ENCODE measurements at regions not wholly inside any gene's neighbourhood (a gene's known extent, or its start where the extent isn't known, plus 50 kb on each side); places are given as distances from the start of the nearest gene placed in this dataset.

DNA sequence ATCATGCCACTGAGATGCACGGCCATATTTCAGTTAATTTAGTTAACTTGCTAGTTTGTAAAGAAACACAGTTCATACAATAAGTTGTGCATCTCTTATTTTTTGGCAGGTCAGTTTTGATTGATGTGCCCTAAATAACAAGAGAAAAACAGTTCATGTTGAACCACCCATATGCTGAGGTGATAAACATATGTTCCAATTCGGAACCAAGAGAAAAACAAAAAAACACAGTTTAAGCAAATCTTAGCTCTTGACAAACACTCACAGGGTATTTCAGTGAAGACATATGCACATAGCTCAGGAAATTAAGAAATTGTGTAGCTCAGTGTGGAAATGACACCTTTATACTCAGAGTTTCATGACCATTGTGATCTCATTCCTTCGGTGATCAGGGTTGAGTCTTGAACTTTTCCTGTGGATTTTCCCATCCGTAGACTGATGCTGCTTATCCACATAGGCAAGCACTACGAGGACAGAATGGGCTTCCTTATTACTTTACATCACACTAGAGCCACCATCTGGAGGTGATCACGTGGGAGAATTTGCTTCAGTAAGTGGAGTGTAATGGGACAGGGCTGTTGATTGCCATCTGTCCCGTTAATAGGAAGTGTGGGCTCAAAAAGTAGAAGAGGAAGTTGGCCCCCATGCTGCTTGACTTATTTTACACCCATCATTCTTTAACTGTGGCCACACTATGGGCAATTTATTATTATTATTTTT is 773.0 kb downstream of the MTRR start:
- DNase-seq (ENCODE audit: low read depth): no peak

GRCh38 chr5:8644377-8644776 is 775.4 kb downstream of the MTRR start:
- DNase-seq (ENCODE audit: low read depth): no peak

- DNase-seq (ENCODE audit: low read depth): no peak
These were observed 778.2 kb downstream of the MTRR start for GRCh38 chr5:8647111-8647510.

GRCh38 chr5:8650186-8650585 is 781.2 kb downstream of the MTRR start:
- peak; percentile 0 for DNase-seq (ENCODE audit: low read depth)

DNA sequence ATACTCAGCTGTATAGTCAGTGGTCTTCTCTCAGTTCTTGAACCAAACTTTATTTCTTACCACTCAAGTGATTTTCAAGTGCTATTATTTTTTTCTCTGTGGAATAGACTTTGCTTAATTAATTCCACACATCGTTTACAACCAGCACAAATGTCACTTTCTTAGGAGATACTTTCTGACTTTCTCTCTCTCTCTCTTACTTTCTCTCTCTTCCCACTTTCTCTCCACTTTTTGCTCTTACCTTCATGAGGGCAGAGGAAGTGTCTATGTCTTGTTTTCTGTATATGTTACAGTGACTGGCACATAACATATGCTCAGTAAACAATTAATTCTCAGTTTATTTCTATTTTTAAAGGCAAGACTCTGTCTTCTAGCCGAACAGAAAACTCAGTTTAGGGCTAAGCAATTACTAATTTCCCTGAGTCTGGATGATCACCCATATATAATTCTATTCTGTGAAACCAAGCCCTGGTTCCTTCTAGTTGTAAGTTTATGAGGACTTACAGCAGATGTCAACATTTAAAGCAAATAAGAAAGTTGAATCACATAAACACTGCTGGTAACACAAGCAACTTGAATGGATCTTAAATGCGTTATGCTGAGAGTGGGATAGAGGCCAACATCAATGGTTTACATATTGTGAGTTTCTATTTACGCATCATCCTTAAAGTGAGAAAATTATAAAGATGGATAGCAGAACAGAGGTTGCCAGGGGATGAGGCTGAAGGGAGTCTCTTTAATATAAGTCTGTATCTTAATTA is 791.4 kb downstream of the MTRR start:
- no peak for DNase-seq (ENCODE audit: low read depth)

GRCh38 chr5:8663374-8663773 is 794.4 kb downstream of the MTRR start:
- DNase-seq (ENCODE audit: low read depth): no peak

- no peak for DNase-seq (ENCODE audit: low read depth)
These were observed 806.2 kb downstream of the MTRR start for GRCh38 chr5:8675182-8675581.

- no peak for DNase-seq (ENCODE audit: low read depth)
These were observed 807.7 kb downstream of the MTRR start for GRCh38 chr5:8676695-8677094.

DNA sequence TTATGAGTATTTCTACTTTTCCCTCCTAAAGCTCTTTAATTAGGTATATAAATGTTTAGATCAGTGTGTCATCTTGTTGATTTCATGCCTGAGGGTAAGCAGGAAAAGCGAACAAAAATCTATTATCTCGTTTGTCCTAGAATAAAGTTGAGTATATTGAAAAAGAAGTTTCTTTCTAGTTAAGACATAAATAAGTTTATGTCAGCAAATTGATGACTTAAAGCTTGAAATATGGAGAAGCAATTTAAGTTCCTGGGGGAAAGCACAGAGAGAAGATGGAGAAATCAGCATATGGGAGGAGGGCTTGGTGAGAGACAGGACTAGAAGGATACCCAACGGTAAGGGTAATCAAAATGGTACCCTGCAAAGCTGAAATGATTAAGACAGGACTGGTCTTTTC is 813.4 kb downstream of the MTRR start:
- DNase-seq (ENCODE audit: low read depth): no peak

GRCh38 chr5:8683496-8683895 is 814.5 kb downstream of the MTRR start:
- no peak for DNase-seq (ENCODE audit: low read depth)

DNA sequence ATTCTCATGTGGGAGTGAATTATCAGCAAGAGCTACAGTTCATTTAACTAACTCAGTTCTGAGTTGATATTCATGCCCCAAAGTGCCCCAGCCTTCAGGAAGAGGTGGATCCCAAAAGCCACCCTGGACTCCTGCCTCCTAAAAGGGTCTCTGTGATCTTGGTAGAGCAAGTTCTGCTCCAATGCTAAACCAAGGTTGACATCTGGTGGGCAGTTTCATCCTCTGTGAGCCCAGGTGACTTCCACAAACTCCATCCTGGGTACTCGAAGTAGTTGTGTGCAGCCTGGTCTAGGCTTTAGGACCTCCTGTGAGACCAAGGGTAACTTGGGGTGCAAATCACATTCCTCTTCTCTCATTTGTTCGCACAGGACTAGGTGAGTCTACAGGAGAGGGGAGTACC is 816.8 kb downstream of the MTRR start:
- DNase-seq (ENCODE audit: low read depth): no peak

DNA sequence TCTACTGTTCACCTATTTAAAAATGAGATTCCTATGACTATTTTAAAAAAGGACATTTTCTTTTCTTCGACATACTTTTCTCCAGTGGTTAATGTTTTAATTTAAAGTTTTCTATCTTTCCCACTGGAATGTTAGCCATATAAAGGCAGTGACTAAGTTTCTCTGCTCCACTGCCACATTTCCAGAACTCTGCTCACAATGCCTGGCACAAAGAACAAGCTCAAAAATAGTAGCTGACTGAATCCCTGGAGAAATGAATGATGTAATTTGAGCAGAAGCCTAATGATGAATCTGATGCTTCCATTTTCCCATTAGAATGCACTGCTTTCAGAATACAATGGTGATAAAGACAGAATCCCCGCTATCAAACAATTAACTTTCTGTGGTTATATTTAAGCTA is 817.8 kb downstream of the MTRR start:
- DNase-seq (ENCODE audit: low read depth): no peak

DNA sequence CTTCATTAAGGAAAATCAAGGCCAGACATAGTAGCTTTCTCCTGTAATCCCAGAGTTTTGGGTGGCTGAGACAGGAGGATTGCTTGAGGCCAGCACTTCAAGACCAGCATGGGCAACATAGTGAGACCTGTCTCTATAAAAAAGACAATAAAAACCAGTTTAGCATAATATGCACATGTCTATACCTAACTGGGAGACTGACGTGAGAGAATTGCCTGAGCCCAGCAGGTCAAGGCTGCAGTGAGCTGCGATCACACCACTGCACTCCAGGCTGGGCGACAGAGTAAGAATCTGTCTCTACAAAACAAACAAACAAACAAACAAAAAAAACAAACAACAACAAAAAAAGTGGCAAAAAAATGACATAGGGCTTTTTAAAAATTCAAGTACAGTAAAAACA is 820.8 kb downstream of the MTRR start:
- DNase-seq (ENCODE audit: low read depth): no peak

DNA sequence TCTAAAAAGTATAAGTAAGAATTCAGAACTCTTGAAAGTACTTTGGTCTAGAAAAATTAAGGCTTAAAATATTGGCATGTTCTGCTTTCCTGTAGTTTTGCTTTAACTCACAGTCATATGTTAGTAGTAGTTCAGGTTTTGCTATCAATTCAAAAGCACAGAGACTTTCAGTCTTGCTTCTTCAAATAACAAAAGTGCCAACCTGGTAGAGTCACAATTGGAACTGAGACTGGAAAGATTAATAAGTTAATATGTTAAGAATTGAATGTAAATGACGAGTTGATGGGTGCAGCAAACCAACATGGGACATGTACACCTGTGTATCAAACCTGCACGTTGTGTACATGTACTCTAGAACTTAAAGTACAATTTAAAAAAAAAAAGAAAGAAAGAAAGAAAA is 822.3 kb downstream of the MTRR start:
- no peak for DNase-seq (ENCODE audit: low read depth)

GRCh38 chr5:8693341-8693844 is 824.4 kb downstream of the MTRR start:
- DNase-seq (ENCODE audit: low read depth): no peak

DNA sequence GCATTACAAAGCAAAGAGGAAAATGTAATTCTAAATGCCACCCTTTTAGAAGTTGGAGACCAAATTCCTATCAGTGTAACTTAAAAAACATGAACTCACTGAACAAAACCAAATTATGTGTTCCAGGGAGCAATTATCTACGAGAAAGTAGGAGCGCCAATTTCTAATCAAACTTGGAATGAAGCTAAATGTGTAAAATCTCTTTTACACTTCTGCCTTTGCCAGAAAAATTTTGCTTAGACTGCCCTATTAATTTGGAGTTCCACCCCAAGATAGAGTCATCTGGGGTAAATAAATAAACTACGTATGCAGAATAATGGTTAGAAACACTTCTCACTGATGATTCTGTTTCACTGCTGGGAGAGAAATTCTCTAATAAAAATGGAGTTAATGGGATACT is 825.6 kb downstream of the MTRR start:
- no peak for DNase-seq (ENCODE audit: low read depth)

- no peak for DNase-seq (ENCODE audit: low read depth)
These were observed 827.2 kb downstream of the MTRR start for GRCh38 chr5:8695902-8696845.

DNA sequence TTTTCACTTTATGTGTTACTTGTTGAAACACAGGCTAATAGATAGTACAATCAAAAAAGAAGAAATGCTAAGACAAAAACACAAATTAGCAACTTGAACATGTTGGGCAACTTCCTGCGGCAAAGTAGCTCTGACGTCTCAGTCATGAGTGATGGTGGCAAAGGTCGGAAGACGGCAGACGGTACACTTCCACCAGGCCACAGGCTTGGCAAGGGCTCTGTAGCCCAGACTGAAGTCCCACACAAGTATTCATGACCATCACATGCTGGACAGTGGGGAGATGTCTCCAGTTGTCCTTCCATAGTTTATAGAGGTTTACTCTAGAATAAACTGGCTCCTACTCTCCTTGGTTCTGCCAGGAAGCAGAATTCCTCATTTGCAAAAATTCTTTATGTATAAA is 831.3 kb downstream of the MTRR start:
- no peak for DNase-seq (ENCODE audit: low read depth)

DNA sequence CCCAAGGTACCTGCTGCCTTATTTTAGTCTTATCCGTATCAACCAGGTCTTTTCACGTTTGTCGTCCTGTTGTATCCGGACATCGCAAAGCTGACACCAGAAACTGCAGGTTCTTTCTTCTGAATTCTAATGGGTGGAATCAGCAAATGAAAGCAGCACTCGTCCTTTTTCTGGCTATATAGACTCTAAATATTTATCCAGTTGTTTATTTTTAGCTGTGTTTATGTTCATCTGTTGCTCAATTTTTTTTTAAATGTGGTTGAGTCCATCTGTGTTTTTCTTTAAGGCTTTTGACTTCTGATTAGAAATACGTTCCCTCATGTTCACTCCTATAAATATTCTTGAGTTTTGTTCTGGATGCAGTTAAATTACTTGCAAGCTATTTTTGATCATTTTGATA is 831.7 kb downstream of the MTRR start:
- DNase-seq (ENCODE audit: low read depth): no peak

- no peak for DNase-seq (ENCODE audit: low read depth)
These were observed 832.3 kb downstream of the MTRR start for GRCh38 chr5:8701251-8701650.

- DNase-seq (ENCODE audit: low read depth): no peak
These were observed 835.4 kb downstream of the SEMA5A start for GRCh38 chr5:8710426-8710930.

GRCh38 chr5:8714198-8714597 is 831.7 kb downstream of the SEMA5A start:
- DNase-seq (ENCODE audit: low read depth): no peak
